A549 (cell line): ENCODE measurements at regions not wholly inside any gene's neighbourhood (a gene's known extent, or its start where the extent isn't known, plus 50 kb on each side); places are given as distances from the start of the nearest gene placed in this dataset.

Experiments used
- ATAC-seq, 2 experiments: fragments of 200-7000 bp in 1 of 2; fragments of >200 bp in 1 of 2; cut with Nextera tagmentation in 1 of 2; cut with Tn5 transposase in 1 of 2; 3 replicates each; pipeline versions ENCODE4 v1.8.0 to v1.9.1; 2018 to 2020; ENCODE audit warnings: mild to moderate bottlenecking in 1 of 2, moderate library complexity in 1 of 2
- CTCF ChIA-PET: fragments of 300-600 bp; sonication (Branson Sonifier 250); formaldehyde crosslinking; extraction: SDS; loops from one replicate; lab custom pipeline; 2021; ENCODE audit warnings: antibody characterized with exemption, inconsistent platforms; lab: Yijun Ruan, JAX
- POLR2A ChIA-PET: fragments of 350-600 bp; formaldehyde crosslinking; extraction: SDS; loops from one replicate; lab custom pipeline; 2021; ENCODE audit warnings: antibody characterized with exemption, inconsistent platforms; lab: Yijun Ruan, JAX
- DNase-seq, 2 experiments: peaks; one replicate each; pipeline versions ENCODE4 v3.0.0 to v3.0.0-alpha.2; 2011 to 2016; ENCODE audit warnings: low read depth in 1 of 2, low spot score in 1 of 2
- FAIRE-seq: peaks from 2 replicates; lab custom pipeline; 2011; peaks lifted over from hg19 to GRCh38; lab: Jason Lieb, UNC
- H3K27ac ChIP-seq, 2 experiments: fragments of >200 bp; sonication (Bioruptor Twin); formaldehyde crosslinking; 3 replicates each; pipeline ENCODE4 v1.5.1; 2016 to 2017
- H3K4me1 ChIP-seq: fragments of >200 bp; sonication (Bioruptor Twin); formaldehyde crosslinking; 3 replicates; pipeline ENCODE4 v1.6.1; 2016
- H3K4me2 ChIP-seq: fragments of >200 bp; sonication (Bioruptor Twin); formaldehyde crosslinking; 3 replicates; pipeline ENCODE4 v1.6.1; 2016
- H3K4me3 ChIP-seq: fragments of >200 bp; sonication (Bioruptor Twin); formaldehyde crosslinking; 3 replicates; pipeline ENCODE4 v1.5.1; 2016
- H3K9me3 ChIP-seq: fragments of >200 bp; sonication (Bioruptor Twin); formaldehyde crosslinking; 3 replicates; pipeline ENCODE4 v1.6.1; 2016
- BCL3 ChIP-seq: fragments of >200 bp; sonication (Bioruptor Twin); formaldehyde crosslinking; IDR thresholded peaks from 3 replicates; pipeline ENCODE4 v1.6.1; 2016
- CTCF ChIP-seq: fragments of >200 bp; sonication (Bioruptor Twin); formaldehyde crosslinking; IDR thresholded peaks from 3 replicates; pipeline ENCODE4 v1.5.1; 2016
- EHF ChIP-seq: fragments of 250-450 bp; sonication (Bioruptor Pico); IDR thresholded peaks from 2 replicates; pipeline ENCODE4 v1.5.0; 2020; ENCODE audit warnings: mild to moderate bottlenecking
- EHMT2 ChIP-seq: fragments of 200-600 bp; sonication (generic); IDR thresholded peaks from 2 replicates; pipeline ENCODE4 v1.6.1; 2016; ENCODE audit warnings: antibody characterized with exemption, low read depth, mild to moderate bottlenecking, moderate library complexity
- ESRRA ChIP-seq: fragments of 150-350 bp; IDR thresholded peaks from 2 replicates; pipeline ENCODE4 v1.6.1; 2014; ENCODE audit warnings: mild to moderate bottlenecking, low read length, borderline replicate concordance
- HDAC2 ChIP-seq: fragments of 200-600 bp; sonication (generic); IDR thresholded peaks from 2 replicates; pipeline ENCODE4 v1.6.1; 2016
- HOXA7 ChIP-seq: fragments of 250-450 bp; sonication (Bioruptor Pico); IDR thresholded peaks from 2 replicates; pipeline ENCODE4 v1.5.0; 2020; ENCODE audit warnings: mild to moderate bottlenecking, moderate library complexity
- JUN ChIP-seq, 2 experiments: fragments of >200 bp; sonication (Bioruptor Twin); formaldehyde crosslinking; IDR thresholded peaks; 2 replicates in 1 of 2; 3 replicates in 1 of 2; pipeline ENCODE4 v1.6.1; 2016 to 2017
- MAX ChIP-seq: IDR thresholded peaks from 2 replicates; pipeline ENCODE4 v1.6.1; 2012
- MAZ ChIP-seq: fragments of 150-350 bp; IDR thresholded peaks from 2 replicates; pipeline ENCODE4 v1.6.1; 2014; ENCODE audit warnings: antibody characterized with exemption, low read depth, low read length, borderline replicate concordance
- MYC ChIP-seq: IDR thresholded peaks from 2 replicates; pipeline ENCODE4 v1.6.1; 2012; ENCODE audit warnings: mild to moderate bottlenecking, inconsistent platforms, low read length, improper control_type of control experiment, borderline replicate concordance
- PBX3 ChIP-seq: IDR thresholded peaks from 2 replicates; pipeline ENCODE4 v1.6.1; 2012
- RAD21 ChIP-seq, 2 experiments: fragments of >200 bp in 1 of 2; sonication (Bioruptor Twin) in 1 of 2; formaldehyde crosslinking in 1 of 2; IDR thresholded peaks in 1 of 2; conservative IDR thresholded peaks in 1 of 2; 2 replicates in 1 of 2; 3 replicates in 1 of 2; pipeline ENCODE4 v1.6.1; 2012 to 2018; ENCODE audit warnings: inconsistent platforms in 1 of 2
- REST ChIP-seq: fragments of 200-600 bp; sonication (generic); IDR thresholded peaks from 2 replicates; pipeline ENCODE4 v1.6.1; 2016; ENCODE audit warnings: antibody characterized with exemption, mild to moderate bottlenecking, moderate library complexity
- RFX5 ChIP-seq: fragments of 450-650 bp; IDR thresholded peaks from 2 replicates; pipeline ENCODE4 v1.7.1; 2014; ENCODE audit warnings: antibody characterized with exemption, mild to moderate bottlenecking, moderate library complexity
- RNF2 ChIP-seq: fragments of 200-600 bp; sonication (generic); IDR thresholded peaks from 2 replicates; pipeline ENCODE4 v1.6.1; 2016; ENCODE audit warnings: low read depth, mild to moderate bottlenecking, antibody characterized with exemption, moderate library complexity, borderline replicate concordance
- SMC3 ChIP-seq: fragments of >200 bp; sonication (Bioruptor Twin); formaldehyde crosslinking; IDR thresholded peaks from 3 replicates; pipeline ENCODE4 v1.6.1; 2018; ENCODE audit warnings: inconsistent platforms
- TFCP2L1 ChIP-seq: fragments of 250-450 bp; sonication (Bioruptor Pico); IDR thresholded peaks from 2 replicates; pipeline ENCODE4 v1.5.0; 2021; ENCODE audit warnings: mild to moderate bottlenecking
- TP53 ChIP-seq: fragments of 250-450 bp; sonication (Bioruptor Pico); IDR thresholded peaks from 2 replicates; pipeline ENCODE4 v1.5.0; 2021; ENCODE audit warnings: mild to moderate bottlenecking, moderate library complexity
- ZC3H11A ChIP-seq: fragments of 450-650 bp; IDR thresholded peaks from 2 replicates; pipeline ENCODE4 v1.6.1; 2014; ENCODE audit warnings: antibody characterized with exemption, mild to moderate bottlenecking
- WGBS: methylation state at CpG from one replicate; pipeline ENCODE4 v1.1.6; 2017; ENCODE audit errors: missing lambda C conversion rate; 5-methylcytosine and 5-hydroxymethylcytosine counted together

- POLR2A ChIA-PET: no interaction called here
- H3K9me3 ChIP-seq: no peaks in the 10 kb centered on the region
- ATAC-seq: no peak
- TF ChIP-seq TP53 (CRISPR knock-in tag) (no peak), RAD21 (conservative IDR thresholded peaks at IDR 0.05 in 1 of 2, IDR thresholded peaks at IDR 0.05 in 1 of 2) (no peak), TFCP2L1 (CRISPR knock-in tag) (no peak), BCL3 (no peak), ZC3H11A (no peak), CTCF (no peak), RNF2 (no peak), RFX5 (no peak), EHMT2 (no peak), ESRRA (no peak), MAX (no peak), EHF (CRISPR knock-in tag) (no peak), JUN (IDR thresholded peaks at IDR 0.05) (no peak), HOXA7 (no peak), MYC (no peak), PBX3 (no peak), SMC3 (no peak), MAZ (no peak), REST (no peak), HDAC2 (no peak)
- TF ChIP-seq, all 56 proteins: peak for 0
- DNase-seq: no peak
- 33% methylated on average over 11 of the region's 12 CpGs for WGBS
- no peak overlapping the region for H3K4me3 ChIP-seq
- no peaks in the 10 kb centered on the region for H3K4me1 ChIP-seq
- FAIRE-seq: no peak
- CTCF ChIA-PET: no interaction called here
- no peak overlapping the region for H3K27ac ChIP-seq
- H3K4me2 ChIP-seq: no peak overlapping the region
Observed at GRCh38 chr13:111521691-111522229, 201.3 kb downstream of the TEX29 start.
